HG02970 (cell line): ENCODE measurements at regions not wholly inside any gene's neighbourhood (a gene's known extent, or its start where the extent isn't known, plus 50 kb on each side); places are given as distances from the start of the nearest gene placed in this dataset.
"Not testable (repeated sequence)": the region's sequence is repeated elsewhere in the genome, so short reads cannot be mapped to it uniquely, and the experiment has no call there.

ENCODE experiments used
- ATAC-seq: cut with Tn5 transposase; IDR thresholded peaks from one replicate; pipeline ENCODE4 v1.9.1; 2021; ENCODE audit warnings: mild to moderate bottlenecking, moderate library complexity, moderate number of reproducible peaks; ENCODE audit not compliant: unreplicated experiment, low FRiP score

GRCh38 chr10:120047926-120048325 lies 155.4 kb downstream of the SEC23IP start:
- ATAC-seq = no peak

DNA sequence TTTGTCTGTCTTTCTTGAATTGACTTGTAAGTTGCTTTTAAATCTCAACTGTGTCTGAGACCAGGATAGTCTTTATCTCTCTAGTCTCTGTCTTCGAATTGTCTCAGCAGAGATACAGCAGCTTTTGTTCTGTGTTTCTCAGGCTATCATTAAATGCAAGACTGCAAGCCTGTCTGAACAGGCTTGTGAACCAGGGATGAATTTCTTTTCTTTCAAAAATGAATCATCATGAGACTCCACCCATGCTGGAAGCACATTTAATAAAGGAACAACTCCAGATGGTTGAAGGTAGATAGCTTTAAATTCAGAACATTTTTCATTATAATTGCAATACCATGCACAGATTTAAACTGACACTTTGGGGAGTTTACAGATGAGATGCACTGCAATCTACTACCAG lies 155.9 kb downstream of the SEC23IP start:
- ATAC-seq = no peak

DNA sequence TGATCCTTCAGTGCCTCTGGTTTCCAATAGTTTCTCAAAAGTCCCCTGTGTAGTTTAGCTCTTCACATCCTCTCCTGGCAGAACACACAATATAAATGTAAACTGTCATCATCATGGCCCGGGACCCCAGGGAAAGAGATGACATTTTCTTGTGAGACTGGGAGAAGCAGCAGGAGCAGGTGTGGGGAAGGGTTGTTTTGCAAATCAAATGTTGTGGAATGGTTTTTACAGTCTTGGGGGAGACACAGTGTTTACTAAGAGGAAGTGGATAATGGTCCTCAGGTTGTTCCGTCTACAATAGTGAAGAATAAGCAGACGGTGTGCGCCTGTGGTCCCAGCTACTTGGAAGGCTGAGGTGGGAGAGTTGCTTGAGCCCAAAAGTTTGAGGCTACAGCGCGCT lies 159.1 kb downstream of the SEC23IP start:
- ATAC-seq = no peak

DNA sequence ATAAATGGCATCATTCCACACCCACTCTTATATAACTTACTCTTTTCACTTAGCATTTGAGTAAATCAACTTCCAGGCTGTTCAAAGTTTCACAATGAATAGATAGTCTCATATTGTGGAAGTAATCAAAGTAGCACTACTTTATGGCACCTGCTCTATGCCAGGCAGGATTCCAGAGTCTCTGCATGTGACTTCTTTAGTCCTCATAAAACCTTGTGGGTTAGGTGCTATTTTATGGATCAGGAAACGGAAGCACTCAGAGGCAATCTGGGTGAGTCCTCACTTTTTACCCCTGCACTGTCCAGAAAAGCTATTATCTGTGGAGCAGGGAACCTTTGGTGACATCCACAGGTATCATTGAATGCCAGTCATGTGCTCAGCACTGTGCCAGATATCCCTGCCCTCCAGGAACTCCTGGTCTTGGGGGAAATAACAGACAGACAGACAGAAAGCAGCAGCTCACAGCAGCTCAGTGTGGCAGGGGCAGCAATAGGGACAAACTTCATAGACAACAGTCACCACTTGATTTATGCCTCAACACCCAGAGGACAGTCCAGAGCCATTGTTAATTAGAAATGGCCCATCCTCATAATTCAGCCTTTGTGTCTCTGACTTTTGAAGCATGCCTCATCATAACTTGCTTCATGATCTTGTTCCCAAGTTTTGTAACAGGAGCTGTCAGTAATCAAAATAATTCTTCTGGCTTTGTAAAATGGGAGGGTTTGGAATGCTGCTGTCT lies 160.6 kb downstream of the SEC23IP start:
- no peak for ATAC-seq

- not testable (repeated sequence) for ATAC-seq
Measured at GRCh38 chr10:120059790-120060189, 167.3 kb downstream of the SEC23IP start.

DNA sequence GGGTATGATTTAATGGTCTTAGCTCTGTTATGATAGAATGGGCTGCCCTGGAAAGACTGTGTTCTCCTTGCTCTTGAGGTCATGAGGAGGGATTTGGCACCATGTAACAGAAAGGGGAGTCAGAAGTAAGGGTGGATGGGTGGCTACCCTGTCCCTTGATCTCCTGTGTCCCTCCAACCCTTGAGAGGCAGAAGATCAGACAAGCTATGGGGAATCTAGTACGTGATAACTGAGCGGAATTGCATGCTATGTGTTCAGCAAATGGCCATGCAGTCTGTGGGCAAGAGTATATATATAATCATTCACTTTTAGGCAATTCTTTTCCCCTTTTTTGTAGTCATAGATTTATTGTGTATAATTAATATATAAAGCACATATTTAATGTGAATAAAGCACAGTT lies 174.9 kb downstream of the SEC23IP start:
- no peak for ATAC-seq

GRCh38 chr10:120069700-120070099 lies 177.2 kb downstream of the SEC23IP start:
- no peak for ATAC-seq

- no peak for ATAC-seq
Measured at GRCh38 chr10:120075349-120075748, 182.8 kb downstream of the SEC23IP start.

DNA sequence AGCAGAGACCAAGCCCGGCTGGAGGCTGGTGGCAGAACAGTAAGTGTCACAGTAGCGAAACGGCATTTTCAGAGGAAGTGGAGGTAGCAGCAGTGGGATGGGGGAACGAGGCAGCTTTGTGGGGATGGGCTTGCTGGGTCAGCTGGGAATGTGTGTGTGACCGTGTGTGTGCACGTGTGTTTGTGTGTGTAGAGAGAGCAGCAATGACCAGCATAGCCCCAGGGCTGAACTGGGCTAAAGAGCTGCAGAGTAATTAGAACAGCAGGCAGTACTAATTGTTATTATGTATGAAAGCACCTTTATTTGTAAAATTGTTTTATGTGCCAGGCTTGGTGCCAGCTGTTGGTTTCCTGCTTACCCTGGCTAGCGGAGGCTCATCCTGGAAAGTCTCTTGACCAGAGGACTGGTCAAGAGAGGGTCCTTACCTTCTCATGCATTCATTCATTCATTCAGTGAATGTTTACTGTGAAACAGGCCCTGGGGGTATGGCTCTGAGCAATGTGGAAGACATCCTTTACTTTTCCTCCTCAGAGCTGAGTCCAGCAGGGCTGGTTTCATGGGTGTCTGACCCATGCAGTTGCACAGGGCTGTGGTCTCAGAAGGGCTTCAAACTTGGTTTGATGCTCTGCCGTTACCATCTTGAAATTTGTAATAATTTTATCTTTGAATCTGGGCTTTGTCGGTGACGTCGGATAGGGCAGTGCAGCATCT lies 184.6 kb downstream of the SEC23IP start:
- ATAC-seq = no peak

DNA sequence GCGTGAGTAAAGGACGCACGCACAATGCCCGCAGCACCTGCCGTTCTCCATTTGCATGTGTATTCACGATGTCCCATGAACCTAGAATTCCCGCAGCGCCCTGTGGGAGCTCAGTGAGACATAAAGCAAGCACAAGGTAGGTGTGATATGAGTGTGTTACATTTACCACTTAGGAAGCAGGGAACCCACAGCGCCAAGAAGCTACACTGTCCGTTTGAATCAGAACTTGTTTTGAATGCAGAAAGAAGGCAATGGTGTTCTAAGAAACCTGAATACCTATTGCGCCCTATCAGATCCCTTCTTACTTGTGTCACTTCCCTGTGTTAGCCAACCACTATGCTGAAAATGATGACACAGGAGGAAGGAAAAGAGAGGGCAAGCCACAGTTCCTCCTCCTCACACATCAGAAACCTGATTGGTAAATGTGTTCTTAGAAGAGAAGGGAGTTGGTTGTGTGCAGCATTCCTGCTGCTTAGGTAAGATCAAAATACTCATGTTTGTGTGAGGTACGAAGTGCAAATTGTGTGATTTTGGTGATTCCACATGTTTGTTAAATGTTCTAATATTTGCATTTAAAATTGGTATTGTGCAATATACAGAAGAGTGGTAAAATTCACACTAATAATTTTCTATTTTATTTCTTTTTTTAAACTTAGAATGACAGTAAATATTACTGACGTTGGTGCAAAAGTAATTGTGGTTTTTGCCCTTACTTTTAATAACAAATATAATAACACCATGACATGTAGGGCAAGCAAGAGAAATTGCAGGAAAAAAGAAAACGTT lies 185.4 kb downstream of the SEC23IP start:
- no peak for ATAC-seq

DNA sequence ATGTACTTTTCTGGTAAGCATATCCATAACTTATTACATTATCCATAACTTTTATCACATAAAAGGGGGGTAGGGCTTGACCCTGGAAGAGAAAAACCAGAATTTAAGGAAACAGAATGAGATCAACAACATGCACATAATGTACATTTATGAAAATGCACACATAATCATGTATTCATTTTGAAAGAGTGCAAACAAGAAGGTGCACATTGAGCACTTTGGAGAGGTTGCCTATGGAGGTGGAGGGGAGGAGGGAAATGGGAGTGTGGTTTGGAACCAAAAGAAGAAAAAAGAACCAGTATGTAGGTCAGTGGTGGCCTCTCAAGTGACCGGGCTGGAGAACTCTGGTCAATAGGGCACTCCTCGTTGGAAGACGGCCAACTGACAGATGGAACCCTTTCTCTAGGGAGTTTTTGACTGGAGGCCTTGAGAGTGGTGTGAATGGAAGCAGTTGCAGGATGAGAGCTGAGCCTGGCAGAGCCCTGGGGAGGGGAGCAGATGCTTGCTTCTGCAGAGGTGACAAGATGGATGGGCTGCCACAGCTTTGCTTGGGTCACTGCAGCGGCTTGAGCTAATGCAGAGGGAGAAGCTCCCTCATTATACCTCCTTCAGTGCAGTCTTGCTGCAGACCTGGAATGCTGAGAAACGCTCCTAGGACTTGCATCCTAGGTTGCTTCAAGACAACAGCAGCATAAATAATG lies 192.7 kb downstream of the SEC23IP start:
- ATAC-seq = no peak

- no peak for ATAC-seq
Measured at GRCh38 chr10:120086066-120086465, 193.5 kb downstream of the SEC23IP start.

- ATAC-seq = no peak
Measured at GRCh38 chr10:120087109-120087508, 194.6 kb downstream of the SEC23IP start.

DNA sequence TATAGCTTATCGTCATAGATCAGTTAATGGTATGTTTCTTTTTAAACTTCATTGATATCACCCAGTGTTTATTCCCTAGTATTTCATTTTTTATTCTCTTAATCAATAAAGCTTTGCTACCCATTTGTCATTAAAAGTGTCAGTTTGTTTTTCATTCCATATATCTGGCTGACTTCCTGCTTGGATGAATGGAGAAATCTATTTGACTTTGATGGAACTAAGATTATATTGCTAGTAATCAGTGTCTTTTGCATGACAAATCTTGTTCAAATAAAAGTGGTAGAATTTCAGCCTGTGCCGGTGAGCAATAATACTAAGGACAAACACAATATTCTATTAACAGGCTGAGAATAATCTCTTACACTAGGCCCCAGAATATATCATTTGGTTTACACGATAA lies 203.3 kb downstream of the SEC23IP start:
- ATAC-seq = no peak

DNA sequence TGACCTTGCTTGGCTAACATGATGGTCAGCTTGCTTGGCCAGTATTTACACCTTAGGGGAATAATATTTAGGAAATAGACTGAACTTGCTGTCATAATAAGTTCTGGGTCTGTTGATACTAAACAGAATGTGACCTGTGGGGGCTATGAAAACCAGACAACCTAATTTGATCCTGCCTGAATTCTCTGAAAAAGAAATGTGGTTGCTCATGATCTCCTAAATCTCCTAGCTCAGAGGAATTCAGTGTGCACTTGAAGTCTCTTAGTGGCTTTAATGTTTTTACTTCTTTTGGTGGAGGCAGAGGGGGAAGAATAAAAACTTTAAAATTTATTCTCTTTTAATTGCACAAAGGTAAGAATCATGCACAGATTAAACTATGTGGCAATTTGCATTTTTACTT lies 205.2 kb downstream of the SEC23IP start:
- no peak for ATAC-seq

DNA sequence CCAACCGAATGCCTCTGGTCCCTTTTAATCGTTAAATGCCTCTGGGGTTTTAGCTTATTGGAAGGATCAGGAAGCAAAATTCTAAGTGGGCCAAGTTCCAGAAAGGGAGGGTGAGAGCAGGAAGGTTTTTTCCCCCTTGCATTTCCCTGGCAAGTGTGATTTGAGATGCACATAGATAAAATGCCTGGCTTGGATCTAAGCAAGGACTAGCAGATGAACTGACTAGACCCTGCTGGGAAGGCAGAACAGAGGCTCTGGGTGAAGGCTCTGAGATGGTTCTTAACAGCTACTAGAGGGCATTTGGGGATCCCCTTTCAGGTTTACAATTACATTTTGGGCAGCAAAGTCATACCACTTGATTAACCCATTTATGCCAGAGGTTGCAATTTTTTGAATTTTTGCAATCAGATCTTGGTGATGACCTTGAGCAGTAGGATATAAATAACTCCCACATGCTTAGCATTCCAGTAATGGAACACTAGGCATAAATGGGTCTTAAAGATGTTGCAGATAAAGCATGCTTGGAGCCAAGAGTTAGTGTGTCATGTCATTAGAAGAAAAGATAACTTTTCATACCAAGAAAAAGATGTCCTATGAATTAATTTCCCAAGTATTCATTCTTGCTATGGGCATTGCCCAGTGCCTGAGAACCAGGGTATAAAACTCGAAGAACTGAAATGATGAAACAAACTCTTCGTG lies 205.9 kb downstream of the SEC23IP start:
- no peak for ATAC-seq

DNA sequence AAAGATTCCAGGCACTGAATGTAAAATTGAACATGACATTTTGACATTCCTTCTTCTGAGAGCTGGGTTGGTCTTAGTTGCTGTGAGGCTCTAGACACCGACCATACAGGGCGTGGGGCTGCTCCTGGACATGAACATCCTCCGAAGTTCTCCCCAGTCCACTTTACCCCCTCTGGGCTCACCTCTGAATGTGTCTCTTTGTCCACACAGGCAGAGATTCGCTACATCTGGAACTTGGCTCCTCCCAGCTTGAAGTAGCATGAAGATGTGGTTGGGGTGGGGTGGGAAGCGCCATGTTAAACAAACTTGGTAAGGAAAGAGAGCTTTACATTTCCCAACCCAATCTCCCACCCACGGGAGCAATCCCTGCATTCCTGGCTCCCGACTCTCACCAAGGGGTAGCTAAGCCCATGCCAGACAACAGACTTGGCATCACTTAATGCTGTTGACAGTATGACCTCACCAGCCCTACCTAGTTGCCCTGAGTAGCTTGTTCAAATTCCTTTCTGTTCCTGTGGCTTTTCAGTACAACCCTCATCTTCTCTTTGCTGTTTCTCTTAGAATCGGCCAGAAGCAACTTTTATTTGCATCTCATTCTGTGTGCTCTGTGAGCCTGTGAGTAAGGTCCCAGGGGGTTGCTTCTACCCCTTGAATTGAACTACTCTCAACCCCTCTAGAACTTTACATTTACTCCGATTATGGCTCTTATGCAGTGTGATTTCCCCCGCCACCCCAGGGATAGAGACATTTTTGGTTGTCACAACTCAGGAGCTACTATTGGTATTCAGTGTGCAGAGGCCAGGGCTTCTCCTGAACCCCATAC lies 211.4 kb downstream of the SEC23IP start:
- no peak for ATAC-seq

DNA sequence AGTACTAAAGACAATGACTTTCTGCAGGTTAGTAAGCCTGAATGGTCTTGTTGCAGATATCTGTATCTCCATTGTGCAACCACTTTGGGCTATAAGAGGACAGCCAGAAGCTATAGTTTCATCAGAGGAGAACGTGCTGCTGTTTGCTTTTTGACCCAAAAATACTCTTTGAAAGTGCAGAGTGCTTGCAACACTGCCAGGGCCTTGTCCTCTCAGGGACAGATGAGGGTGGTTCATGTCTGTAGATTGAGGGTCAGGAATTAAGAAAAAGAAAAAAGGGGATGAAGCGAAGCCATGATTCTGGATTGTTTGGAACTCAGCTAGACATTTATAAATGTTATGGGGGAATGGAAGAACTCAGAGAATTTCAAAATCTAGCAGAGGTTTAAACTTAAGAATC lies 212.5 kb downstream of the SEC23IP start:
- no peak for ATAC-seq

DNA sequence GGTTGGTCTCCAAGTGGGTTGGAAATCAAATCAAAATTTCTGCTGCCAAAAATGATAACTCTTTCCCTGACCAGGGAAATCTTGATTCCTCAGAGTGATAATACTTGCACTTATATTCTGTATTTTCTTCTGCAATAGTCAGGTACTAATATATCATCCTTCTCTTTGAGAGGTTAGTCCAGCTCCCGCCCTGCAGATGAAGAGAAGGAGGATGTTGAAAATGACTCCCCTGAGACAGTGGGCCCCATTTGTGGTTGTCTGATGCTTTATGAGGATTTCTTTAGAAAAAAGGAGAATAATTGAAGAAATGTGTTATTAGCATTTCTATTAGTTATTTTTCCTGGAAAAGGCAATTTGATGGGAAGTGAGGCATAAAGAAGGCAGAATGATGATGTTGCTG lies 213.0 kb downstream of the SEC23IP start:
- no peak for ATAC-seq
